Thyroid gland (tissue), 4 donors: ENCODE measurements at regions not wholly inside any gene's neighbourhood (a gene's known extent, or its start where the extent isn't known, plus 50 kb on each side); places are given as distances from the start of the nearest gene placed in this dataset.

Source experiments
- POLR2A ChIP-seq, 2 donors: fragments of 450-650 bp; IDR thresholded peaks; one replicate each; pipeline ENCODE4 v1.6.1; 2017; ENCODE audit warnings: antibody characterized with exemption in 2 of 2, mild to moderate bottlenecking in 2 of 2, moderate library complexity in 1 of 2
- TF ChIP-seq, protein P1 (sequence below), 6 experiments: fragments of 200-600 bp in 3 of 6; fragments of 450-650 bp in 3 of 6; sonication (generic) in 3 of 6; IDR thresholded peaks; one replicate each; pipeline ENCODE4 v1.5.1; 2016 to 2019; ENCODE audit warnings: antibody characterized with exemption in 6 of 6, mild to moderate bottlenecking in 2 of 6, inconsistent platforms in 1 of 6, moderate library complexity in 1 of 6

DNA sequence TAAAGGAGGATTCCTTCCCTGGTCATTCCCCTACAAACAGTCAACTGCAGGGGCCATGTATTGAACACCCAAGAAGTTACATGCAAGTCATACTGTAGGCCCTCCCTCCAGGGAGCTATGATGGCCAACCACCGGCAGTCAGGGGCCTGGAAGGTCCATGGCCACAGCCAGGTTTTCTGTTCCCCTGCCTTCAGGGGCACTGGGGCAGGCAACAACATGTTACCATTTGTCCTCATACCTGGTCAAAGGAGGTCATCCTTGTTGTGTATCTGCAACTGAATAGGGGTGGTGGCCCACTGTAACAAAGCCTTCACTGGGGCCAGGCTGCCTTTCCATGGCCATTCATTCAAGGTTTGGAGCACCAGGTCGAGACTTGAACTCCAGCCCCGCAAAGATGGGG, 433.6 kb downstream of the DYNC2H1 start:
- no peak for TF ChIP-seq POLR2A (IDR thresholded peaks at IDR 0.05)
- TF ChIP-seq, protein P1, sequence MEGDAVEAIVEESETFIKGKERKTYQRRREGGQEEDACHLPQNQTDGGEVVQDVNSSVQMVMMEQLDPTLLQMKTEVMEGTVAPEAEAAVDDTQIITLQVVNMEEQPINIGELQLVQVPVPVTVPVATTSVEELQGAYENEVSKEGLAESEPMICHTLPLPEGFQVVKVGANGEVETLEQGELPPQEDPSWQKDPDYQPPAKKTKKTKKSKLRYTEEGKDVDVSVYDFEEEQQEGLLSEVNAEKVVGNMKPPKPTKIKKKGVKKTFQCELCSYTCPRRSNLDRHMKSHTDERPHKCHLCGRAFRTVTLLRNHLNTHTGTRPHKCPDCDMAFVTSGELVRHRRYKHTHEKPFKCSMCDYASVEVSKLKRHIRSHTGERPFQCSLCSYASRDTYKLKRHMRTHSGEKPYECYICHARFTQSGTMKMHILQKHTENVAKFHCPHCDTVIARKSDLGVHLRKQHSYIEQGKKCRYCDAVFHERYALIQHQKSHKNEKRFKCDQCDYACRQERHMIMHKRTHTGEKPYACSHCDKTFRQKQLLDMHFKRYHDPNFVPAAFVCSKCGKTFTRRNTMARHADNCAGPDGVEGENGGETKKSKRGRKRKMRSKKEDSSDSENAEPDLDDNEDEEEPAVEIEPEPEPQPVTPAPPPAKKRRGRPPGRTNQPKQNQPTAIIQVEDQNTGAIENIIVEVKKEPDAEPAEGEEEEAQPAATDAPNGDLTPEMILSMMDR (IDR thresholded peaks at IDR 0.05), result no peak
